ENCODE measurements at regions not wholly inside any gene's neighbourhood (a gene's known extent, or its start where the extent isn't known, plus 50 kb on each side); places are given as distances from the start of the nearest gene placed in this dataset.

DNA sequence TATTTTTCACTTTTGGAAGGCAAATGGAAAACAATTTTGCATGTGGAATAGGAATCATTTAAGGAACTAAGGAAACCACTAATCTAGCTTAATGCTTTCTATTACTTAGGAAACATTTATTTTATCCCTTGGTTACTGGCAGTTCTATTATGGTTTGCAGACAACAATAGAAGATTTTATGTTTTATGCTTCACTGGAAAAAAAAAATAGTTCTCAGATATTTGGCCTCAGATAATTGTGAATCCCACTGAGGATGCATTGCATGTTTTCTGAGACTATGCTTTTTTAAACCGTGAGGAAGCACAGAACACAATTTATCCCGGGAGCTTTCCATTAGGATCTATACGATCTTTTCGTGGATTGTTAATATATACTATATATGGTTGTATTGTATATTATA lies 356.9 kb downstream of the CSNK1G3 start:
- no peak for DNase-seq (ENCODE audit: low read depth)

DNA sequence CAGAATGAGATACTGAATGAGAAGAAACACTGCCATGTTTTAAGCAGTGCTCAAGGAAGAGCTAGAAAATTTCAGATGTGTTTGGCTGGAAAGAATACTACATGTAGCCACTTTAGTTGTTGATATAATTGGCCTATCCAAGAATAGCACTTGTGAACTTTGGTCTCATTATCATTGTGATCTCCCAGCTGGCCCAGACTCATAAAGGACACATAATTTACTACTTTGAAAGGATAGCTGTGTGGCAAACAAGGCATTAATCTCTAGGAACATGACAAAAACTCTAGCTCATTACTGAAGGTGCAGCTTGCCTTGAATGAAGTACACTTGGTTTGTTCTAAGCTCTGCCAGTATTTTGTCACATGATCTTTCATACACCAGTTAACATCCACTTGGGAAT lies 356.3 kb downstream of the CSNK1G3 start:
- no peak for DNase-seq (ENCODE audit: low read depth)

DNA sequence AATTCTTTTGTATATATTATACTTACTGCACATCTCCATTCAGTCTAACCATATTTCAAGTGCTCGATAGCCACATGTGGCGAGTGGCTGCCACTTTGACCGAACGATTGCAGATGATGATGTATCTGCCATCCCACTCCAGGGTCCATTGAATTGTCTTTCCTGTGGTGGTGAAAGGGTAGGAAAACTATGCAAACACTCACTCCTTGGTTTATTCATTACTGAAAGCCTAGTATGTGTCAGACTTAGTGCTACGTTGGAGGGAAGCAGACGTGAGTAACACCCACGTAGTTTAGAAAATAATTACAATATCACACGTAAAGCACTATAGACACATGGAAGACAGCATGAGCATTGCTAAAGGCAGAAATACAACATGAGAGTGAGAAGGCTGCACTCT lies 353.7 kb downstream of the CSNK1G3 start:
- no peak for DNase-seq (ENCODE audit: low read depth)

DNA sequence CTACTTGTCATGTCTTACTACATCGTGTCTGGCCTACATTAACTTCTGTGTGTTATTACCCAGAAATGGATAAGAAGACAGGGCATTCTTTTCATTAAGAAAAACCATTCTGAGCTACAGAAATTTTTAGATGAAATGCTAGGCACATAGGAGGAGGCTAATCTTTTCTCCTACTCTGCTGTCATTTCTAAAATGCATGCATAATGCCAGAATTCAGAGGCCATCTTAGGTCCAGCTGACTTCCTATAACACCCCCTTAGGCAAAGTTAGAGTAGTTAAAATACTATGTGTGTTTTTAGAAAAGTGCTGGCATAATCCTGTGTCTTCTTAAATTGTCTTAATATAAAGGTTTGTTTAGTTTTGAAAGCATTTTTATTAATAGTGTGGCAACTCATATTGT lies 352.6 kb downstream of the CSNK1G3 start:
- no peak for DNase-seq (ENCODE audit: low read depth)

DNA sequence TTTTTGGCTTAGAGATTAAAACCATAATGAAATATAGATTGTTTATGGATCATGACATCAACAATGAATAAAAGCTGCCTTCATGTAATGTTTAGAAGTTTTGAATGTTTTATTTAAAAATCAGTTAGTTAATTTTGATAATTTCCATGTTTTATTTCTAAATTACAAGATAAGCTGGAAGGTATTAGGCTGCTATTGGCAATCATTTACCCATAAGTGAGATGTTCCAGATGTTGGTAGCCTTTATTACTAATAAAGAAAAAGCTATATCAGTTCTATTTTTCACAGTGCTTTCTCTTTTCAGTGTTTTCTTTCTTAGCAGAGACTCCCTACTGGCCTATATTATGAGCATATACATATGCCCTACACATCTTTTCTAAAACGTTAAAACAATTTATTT lies 347.0 kb downstream of the CSNK1G3 start:
- DNase-seq (ENCODE audit: low read depth): no peak

DNA sequence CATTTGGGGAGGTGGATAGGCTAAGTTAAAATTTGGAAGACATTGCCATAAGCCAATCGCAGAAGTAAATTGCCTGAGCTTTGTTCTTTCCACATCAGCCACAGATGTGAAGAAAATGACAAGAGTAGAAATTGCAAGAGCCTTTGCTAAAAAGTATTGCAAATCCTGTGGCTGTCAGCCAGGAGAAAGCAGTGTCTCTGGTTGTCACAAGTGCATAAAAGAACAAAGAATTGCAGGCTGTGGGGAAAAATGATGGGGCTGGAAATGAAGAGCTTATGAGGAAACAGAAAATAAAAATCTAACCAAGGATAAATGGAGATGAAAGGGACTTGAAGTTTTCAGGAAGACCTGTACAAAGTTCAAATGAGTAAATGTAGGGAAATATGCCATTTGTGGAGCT lies 344.8 kb downstream of the CSNK1G3 start:
- DNase-seq (ENCODE audit: low read depth): no peak

DNA sequence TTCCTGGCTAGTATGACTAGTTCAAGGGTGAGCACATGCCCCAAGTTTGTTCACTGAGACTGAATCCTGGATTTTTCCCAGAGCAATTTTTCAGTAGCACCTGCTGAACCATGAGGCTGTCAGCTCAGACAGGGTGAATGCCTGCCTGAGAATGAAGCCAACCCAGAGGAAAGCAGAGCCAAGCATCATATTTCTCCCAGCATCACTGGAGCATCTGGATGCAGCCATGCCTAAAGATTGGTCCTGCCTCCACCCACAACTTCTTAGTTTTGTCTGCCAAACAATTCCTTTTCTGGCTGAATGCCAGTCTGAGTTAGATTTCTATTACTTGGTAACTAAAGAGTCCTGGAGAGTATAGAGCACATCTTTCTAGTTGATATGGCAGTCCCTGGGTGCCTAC lies 343.6 kb downstream of the CSNK1G3 start:
- no peak for DNase-seq (ENCODE audit: low read depth)

DNA sequence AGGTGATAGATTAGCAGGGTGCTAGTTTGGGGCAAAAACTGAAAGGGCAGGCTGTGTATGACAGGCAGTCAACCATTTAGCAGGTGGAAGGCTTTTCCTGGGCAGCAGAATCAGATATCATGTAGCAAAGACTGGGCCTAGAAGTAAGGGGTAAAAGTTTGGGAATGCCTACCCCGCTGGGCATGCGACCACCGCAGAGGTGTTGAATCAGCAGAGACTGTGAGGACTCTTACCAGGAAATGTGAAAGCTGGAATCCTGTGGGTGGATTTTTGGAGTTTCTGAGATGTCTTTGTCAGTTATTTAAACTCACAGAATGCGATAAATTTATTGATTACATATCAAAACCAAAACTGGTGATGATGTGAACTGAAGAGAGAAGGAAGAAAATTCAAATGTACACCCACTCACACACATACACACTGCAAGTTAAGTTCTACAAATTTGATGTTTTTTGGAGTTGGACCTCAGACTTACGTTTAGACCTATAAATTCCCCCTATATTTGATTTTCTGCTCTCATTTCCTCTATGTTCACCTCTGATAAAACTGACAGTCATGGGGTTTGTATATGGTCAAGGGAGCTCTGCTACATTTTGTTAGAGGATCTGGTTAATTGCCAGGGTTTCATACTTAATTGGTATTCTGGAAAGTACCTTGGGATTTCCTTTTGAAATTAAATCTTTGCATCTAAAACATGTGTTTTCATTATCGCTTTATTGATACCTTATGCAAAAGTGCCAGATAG lies 333.6 kb downstream of the CSNK1G3 start:
- no peak for DNase-seq (ENCODE audit: low read depth)

DNA sequence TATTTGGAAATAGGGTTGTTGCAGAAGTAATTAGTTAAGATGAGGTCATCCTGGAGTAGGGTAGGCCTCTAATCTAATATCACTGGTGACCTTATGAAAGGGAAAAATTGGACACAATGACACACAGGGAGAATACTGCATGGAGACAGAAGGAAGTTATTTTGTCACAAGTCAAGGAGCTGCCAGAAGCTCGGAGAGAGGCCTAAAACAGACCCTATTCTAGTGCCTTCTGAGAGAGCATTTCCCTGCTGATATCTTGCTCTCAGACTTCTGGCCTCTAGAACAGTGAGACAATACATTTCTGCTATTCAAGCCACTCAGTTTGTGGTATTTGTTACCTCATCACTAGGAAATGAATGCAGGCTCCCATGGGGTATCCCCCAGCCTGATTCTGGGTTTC lies 332.9 kb downstream of the CSNK1G3 start:
- DNase-seq (ENCODE audit: low read depth): no peak

DNA sequence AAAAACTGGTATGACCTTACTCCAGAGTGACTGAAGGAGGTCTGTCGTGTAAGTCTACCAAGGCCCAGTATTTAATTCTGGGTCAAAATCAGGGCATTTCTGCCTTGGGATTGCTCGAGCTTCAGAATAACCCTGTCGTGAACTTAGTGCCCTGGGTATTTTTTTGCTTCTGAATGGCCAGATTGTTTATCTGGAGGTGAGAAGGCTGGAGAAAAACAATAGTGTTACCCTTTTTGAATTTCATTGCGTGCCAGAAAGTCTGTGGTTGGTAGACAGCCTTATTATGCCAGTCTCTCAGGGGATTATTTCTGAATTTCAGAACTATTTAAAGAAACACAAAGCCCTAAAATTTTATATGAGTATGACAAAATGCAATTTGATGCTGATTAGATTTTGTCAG lies 323.4 kb downstream of the CSNK1G3 start:
- DNase-seq (ENCODE audit: low read depth): no peak

DNA sequence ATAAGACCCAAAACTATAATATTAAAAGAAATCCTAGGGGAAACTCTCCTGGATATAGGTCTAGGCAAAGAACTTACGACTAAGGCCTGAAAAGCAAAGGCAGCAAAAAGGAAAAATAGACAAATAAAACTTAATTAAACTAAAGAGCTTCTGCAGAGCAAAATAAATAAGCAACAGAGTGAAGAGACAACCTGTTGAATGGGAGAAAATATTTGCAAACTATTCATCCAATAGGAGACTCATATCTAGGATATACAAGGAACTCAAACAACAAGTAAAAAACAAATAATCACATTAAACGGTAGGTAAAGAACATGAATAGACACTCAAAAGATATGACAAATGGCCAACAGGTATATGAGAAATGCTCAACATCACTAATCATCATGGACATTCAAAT lies 318.6 kb downstream of the CSNK1G3 start:
- no peak for DNase-seq (ENCODE audit: low read depth)

DNA sequence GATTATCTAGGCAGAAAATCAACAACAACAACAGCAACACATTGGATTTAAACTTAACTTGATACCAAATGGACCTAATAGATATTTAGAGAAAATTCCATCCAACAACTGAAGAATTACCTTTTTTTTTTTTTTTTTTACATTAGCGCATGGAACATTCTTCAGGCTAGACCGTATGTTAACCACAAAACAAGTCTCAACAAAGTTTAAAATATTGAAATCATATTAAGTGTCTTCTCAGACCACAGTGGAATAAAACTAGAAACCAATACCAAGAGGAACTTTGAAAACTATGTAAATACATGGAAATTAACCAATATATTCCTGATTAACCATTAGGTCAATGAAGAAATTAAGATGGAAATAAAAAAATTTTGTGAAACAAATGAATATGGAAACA lies 315.8 kb downstream of the CSNK1G3 start:
- DNase-seq (ENCODE audit: low read depth): no peak

DNA sequence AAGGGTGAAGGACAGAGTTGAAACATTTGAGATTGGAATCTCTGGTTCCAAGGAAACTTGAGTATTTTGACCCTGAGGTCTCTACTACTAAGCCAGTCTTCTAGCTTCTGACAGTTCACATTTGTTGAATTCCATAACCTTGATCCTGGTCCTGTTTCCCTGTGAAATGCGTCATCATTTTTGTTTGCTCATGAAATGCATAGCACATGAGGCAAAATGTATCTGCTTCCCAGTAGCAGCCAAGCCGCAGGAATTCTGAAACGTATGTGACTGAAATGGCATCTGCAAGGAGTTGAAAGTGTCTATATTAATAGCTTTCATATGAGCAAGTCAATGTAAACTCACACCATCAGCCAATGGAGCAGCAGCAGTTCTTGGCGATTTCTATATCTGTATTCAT lies 307.9 kb downstream of the CSNK1G3 start:
- no peak for DNase-seq (ENCODE audit: low read depth)

DNA sequence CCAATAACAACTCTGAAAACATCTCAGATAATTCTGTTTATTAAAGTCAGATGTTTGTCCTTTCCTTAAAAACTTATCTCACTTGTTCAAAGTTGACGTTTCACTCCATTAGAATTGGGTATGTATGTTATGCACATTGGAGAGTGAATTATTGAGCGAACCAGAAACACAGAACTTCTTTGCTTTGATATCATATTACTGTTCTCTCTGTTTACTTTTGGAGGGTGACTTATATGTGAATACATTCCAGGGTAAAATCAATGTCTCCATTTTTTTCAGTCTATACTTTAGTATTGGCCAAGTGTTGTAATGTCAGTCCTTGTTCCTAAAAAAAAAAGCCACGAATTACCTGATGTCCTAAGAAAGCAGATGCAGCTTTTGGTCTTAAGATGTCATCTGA lies 307.4 kb downstream of the CSNK1G3 start:
- no peak for DNase-seq (ENCODE audit: low read depth)

DNA sequence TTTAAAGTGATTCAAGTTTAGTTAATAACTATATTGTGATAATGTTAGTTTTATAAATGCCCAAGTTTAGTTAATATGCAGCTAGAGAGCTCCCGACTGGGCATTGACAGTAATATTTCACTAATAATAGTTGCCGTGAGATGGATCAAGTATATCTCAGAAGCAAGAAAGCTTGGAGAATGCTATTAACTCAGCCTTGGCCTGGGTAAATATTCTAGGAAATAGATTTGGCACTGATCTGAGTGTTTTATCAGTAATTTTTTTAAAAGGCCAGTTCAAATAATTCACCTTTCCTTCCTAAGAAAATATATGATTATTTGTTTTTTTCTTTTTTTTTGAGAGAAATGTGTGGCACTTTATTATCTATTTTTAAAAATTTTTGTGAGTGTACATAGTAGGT lies 305.3 kb downstream of the CSNK1G3 start:
- DNase-seq (ENCODE audit: low read depth): no peak

DNA sequence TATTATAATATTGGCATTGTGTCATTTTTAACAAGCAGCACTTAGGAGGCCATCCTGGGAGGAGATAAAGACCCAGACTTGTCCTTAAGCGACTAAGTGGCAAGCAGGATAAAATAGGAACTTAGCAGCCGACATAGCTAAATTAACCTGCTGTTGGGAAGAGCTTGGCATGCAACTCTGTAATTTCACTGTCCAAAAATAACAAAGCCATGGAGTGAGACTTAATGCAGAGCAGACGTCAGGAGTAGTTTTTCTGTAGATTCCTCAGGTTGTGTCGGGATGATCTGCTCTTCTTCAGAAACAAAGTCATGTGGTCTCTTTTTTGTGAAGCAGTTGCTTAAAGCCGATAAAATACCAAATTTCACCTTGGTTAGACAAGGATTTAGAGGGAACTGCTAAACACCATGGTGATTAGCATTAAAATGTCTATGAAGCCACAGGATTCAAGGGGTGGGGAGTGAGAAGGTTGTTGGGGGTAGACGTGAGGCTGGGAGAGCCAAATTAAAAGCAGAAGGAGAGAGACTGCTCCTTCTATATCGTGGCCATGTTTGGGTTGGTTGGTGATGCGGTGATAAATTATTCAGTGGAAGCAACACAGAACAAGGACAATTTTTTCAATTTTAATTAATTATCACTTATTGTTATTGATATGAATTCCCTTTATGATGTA lies 303.0 kb downstream of the CSNK1G3 start:
- no peak for DNase-seq (ENCODE audit: low read depth)

DNA sequence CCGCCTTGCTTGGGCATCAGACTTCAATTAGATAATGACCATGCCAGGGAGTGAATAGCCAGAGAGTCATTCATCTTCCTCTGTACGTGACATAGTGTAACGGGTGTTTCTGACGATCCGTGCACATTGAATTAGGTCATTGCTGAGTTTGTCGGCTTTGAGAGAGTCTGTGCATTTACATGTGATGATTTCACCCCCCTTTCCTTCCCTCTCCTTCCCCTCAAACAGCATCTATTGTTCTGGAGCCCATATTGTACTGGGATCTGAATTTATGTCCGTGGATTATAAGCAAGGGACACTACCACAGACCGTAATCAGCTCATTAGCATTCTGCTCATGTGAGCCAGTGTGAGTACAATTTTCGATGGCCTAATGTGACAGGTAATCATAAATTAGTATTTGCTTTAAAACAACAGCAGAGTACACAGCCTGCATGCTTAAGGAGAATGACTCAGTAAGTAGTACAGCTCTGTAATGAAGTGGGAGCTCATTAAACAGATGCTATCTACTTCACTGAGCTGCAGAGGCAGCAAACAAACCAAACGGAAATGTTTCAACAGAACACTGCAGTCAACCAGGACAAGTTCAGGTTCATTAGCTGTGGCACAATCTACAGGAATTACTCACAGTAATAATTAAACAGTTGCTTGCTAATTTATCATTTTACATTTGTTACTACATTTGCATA lies 302.1 kb downstream of the CSNK1G3 start:
- no peak for DNase-seq (ENCODE audit: low read depth)

DNA sequence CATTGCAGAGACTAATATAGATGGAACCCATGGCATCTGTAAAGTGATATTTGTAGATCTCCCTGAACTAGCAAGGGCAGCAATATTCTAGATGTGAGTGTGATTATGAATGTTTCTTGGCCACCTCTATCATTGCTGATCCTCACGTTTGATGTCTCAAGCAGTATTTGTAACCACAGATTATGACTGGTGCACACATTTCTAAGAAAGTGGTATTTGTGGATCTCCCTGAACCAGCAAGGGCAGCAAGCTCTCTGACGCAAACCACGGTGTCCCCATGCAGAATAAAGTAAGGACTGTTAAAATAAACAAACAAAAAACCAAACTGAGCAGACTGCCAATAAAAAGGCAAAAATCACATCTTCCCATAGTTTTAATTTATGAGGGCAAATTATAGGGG lies 301.3 kb downstream of the CSNK1G3 start:
- no peak for DNase-seq (ENCODE audit: low read depth)

DNA sequence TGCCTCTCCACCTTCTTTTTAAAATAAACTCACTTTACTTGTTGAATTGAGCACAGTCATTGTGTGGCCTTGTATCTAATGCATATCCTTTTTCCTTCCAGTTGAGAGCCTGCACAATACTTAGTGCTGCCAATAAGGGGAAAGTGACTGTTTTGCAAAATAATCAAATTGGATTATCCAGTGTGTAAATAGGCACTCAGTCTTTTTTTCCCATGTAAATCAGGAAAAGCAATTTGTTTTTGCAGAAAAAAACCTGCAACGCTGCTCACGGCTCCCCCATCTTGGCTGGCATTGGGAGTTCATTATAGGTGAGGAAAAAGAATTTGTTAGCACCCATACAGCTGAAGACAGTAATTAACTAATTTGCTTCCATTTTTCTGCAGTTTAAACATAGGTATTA lies 299.9 kb downstream of the CSNK1G3 start:
- DNase-seq (ENCODE audit: low read depth): no peak

DNA sequence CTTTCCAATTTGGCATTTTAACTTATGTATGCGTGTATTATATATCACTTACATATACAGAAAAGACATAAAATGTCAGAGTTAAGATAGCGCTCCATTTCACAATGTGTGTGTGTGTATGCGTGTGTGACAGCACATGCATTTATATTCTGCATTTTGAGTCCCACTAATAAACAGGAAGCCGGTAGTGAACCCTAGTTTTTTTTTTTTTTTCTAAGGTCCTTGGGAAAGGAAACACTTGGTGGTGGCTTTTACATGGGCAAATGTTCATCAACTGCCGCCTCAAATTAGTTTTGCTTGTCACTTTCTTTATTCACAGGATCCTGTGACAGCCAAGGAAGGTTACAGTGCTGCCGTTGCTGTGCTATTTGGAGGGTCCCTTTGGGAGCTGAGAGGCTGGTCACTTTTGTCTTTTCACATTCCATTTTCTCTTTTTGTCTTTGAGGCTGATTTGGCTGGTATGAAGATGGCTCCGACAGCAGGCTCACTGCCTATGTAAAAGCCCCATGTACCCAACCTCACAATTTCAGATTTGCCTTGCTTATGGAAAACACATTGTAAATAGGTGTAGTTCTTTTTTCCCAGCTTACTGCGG lies 298.9 kb downstream of the CSNK1G3 start:
- no peak for DNase-seq (ENCODE audit: low read depth)

DNA sequence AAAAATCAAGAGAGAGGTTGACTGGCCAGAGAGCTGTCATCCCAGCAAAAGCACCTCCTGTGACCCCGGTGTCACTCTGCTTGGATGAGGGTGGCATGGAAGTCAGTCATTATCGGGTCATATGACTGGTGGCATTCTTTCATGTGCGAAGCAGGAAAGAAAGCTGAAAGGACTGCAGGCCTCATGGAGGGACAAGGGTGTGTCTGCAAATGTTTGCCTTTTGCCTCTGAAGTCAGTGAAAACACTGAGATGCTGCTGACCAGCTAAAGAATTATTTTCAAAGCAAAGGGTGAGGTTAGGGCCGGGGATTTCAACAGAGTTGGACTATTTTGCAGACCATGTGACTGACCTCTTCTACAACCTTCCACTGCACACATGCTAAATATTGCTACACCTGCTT lies 298.3 kb downstream of the CSNK1G3 start:
- no peak for DNase-seq (ENCODE audit: low read depth)

DNA sequence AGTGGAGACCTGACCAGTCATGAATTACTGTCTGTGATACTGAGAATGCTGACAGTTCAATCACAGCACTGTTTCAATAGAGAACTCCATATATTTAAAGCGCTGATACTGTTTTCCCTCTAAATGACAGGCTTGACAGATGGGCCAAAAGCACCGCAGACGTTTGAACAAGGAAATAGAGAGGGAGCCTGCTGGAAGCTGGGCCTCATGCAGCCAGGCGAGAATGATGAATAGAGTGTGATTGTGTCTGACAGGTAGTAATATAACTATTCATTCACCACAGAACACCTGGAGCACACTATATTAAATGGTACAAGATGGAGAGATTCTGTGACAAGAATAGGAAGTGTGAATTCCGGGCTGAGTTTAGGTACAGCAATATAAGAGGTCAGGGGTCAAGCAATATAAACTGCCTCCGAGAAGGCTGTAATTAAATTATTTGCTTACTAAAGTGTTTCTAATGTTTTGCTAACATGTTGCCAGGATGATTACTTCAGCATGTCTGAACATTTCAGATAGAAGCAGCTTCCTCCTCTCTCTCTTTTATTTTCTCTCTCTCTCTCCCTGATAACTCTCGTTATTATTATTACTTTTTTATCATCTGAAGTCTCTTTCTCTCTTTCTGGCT lies 297.7 kb downstream of the CSNK1G3 start:
- no peak for DNase-seq (ENCODE audit: low read depth)

Data from activated T-cell treated with anti-CD3 and anti-CD28 coated beads for 1 hour (primary cell).